Naive thymus-derived CD4-positive, alpha-beta T cell (primary cell): ENCODE measurements at regions not wholly inside any gene's neighbourhood (a gene's known extent, or its start where the extent isn't known, plus 50 kb on each side); places are given as distances from the start of the nearest gene placed in this dataset.

ENCODE experiments used
- ATAC-seq: fragments of 150-1000 bp; cut with Tn5 transposase; 2 replicates; pipeline ENCODE4 v1.10.0; 2021; ENCODE audit warnings: mild to moderate bottlenecking, moderate library complexity
- CTCF ChIA-PET: fragments of 350-600 bp; sonication (Branson Sonifier 250); formaldehyde crosslinking; loops from one replicate; lab custom pipeline; 2021; ENCODE audit warnings: antibody characterized with exemption; lab: Charles Lee
- POLR2A ChIA-PET: fragments of 350-600 bp; sonication (Branson Sonifier 250); formaldehyde crosslinking; loops from one replicate; lab custom pipeline; 2021; ENCODE audit warnings: antibody characterized with exemption, inconsistent platforms; lab: Charles Lee
- DNase-seq, 9 donors: peaks; one replicate each; pipeline versions ENCODE4 v3.0.0 to v3.0.0-alpha.2; 2020 to 2022; ENCODE audit warnings: mixed read lengths in 1 of 9
- H3K27ac ChIP-seq: one replicate; pipeline ENCODE4 v1.7.0; 2013; ENCODE audit warnings: mild to moderate bottlenecking, low read depth, low read length, moderate library complexity
- H3K27me3 ChIP-seq, 2 donors: one replicate each; pipeline ENCODE4 v1.7.0; 2013; ENCODE audit warnings: low read length in 2 of 2, mild to moderate bottlenecking in 2 of 2, moderate library complexity in 2 of 2; ENCODE audit not compliant: control insufficient read depth in 2 of 2, insufficient read depth in 2 of 2
- H3K36me3 ChIP-seq, 3 experiments: 1 replicate in 2 of 3; 2 replicates in 1 of 3; pipeline ENCODE4 v1.7.0; 2013; ENCODE audit warnings: low read length in 3 of 3, mild to moderate bottlenecking in 3 of 3, moderate library complexity in 1 of 3; ENCODE audit not compliant: insufficient read depth in 3 of 3, control insufficient read depth in 2 of 3
- H3K4me1 ChIP-seq, 2 donors: one replicate each; pipeline ENCODE4 v1.7.0; 2013; ENCODE audit warnings: low read length in 2 of 2, mild to moderate bottlenecking in 2 of 2, moderate library complexity in 1 of 2; ENCODE audit not compliant: control insufficient read depth in 2 of 2, insufficient read depth in 2 of 2
- H3K4me3 ChIP-seq: 2 replicates; pipeline ENCODE4 v1.7.0; 2013; ENCODE audit warnings: mild to moderate bottlenecking, low read length
- H3K9me3 ChIP-seq, 3 experiments: 1 replicate in 2 of 3; 2 replicates in 1 of 3; pipeline ENCODE4 v1.7.0; 2013; ENCODE audit warnings: low read length in 3 of 3; ENCODE audit not compliant: control insufficient read depth in 2 of 3
- H3K27ac Mint-ChIP-seq, 9 donors: one replicate each; pipeline ENCODE4 v1.8.0; 2020 to 2022; ENCODE audit warnings: mixed read lengths in 9 of 9, mild to moderate bottlenecking in 8 of 9, moderate library complexity in 5 of 9, inconsistent platforms in 2 of 9
- H3K27me3 Mint-ChIP-seq, 5 donors: one replicate each; pipeline ENCODE4 v1.8.0; 2021 to 2022; ENCODE audit warnings: mixed read lengths in 5 of 5, mild to moderate bottlenecking in 1 of 5
- H3K36me3 Mint-ChIP-seq, 5 donors: one replicate each; pipeline ENCODE4 v1.8.0; 2020 to 2022; ENCODE audit warnings: mixed read lengths in 5 of 5, mild to moderate bottlenecking in 3 of 5, inconsistent platforms in 1 of 5
- H3K4me1 Mint-ChIP-seq, 7 donors: one replicate each; pipeline ENCODE4 v1.8.0; 2020 to 2022; ENCODE audit warnings: mixed read lengths in 7 of 7, mild to moderate bottlenecking in 3 of 7, inconsistent platforms in 1 of 7
- H3K4me3 Mint-ChIP-seq, 10 donors: one replicate each; pipeline ENCODE4 v1.8.0; 2020 to 2022; ENCODE audit warnings: mild to moderate bottlenecking in 10 of 10, mixed read lengths in 10 of 10, moderate library complexity in 6 of 10, inconsistent platforms in 2 of 10
- H3K9me3 Mint-ChIP-seq, 11 donors: one replicate each; pipeline ENCODE4 v1.8.0; 2020 to 2022; ENCODE audit warnings: mixed read lengths in 11 of 11, mild to moderate bottlenecking in 4 of 11, inconsistent platforms in 1 of 11, moderate library complexity in 1 of 11
- intact Hi-C, 2 donors: fragments of 100-400 bp; cut with micrococcal nuclease; formaldehyde crosslinking; loops; one replicate each; pipeline ENCODE4 v1.15.1; 2023

GRCh38 chr4:67048530-67048929, 496.8 kb downstream of the CENPC start:
- no peak overlapping the region for H3K27ac Mint-ChIP-seq
- H3K27me3 Mint-ChIP-seq, result peaks cover 0 to 4% (median 0%) of the 10 kb centered on the region in 5 donors
- H3K27me3 ChIP-seq, result no peaks in the 10 kb centered on the region
- no peaks in the 10 kb centered on the region for H3K4me1 ChIP-seq
- DNase-seq (no peak), ATAC-seq (no peak)
- no peaks in the 10 kb centered on the region for H3K36me3 Mint-ChIP-seq
- no peaks in the 10 kb centered on the region for H3K36me3 ChIP-seq
- H3K9me3 ChIP-seq, result no peaks in the 10 kb centered on the region
- H3K4me3 Mint-ChIP-seq, result no peak overlapping the region
- ChIA-PET POLR2A (no interaction called here), CTCF (no interaction called here)
- H3K4me1 Mint-ChIP-seq, result no peaks in the 10 kb centered on the region
- intact Hi-C loops, result no loop called here
- no peak overlapping the region for H3K27ac ChIP-seq
- peaks cover 0 to 7% (median 0%) of the 10 kb centered on the region in 11 donors for H3K9me3 Mint-ChIP-seq
- no peak overlapping the region for H3K4me3 ChIP-seq

GRCh38 chr4:67040315-67040714, 505.0 kb downstream of the CENPC start:
- intact Hi-C loops, result no loop called here
- H3K27ac ChIP-seq, result no peak overlapping the region
- Mint-ChIP-seq H3K27me3 (no peaks in the 10 kb centered on the region), H3K4me3 (no peak overlapping the region), H3K4me1 (no peaks in the 10 kb centered on the region), H3K36me3 (no peaks in the 10 kb centered on the region), H3K27ac (no peak overlapping the region), H3K9me3 (peaks cover 0 to 15% (median 3%) of the 10 kb centered on the region in 11 donors)
- DNase-seq, result no peak
- no peak for ATAC-seq
- no peaks in the 10 kb centered on the region for H3K27me3 ChIP-seq
- POLR2A ChIA-PET, result no interaction called here
- H3K4me3 ChIP-seq, result no peak overlapping the region
- CTCF ChIA-PET, result no interaction called here
- H3K36me3 ChIP-seq, result no peaks in the 10 kb centered on the region
- H3K4me1 ChIP-seq, result no peaks in the 10 kb centered on the region
- no peaks in the 10 kb centered on the region for H3K9me3 ChIP-seq

DNA sequence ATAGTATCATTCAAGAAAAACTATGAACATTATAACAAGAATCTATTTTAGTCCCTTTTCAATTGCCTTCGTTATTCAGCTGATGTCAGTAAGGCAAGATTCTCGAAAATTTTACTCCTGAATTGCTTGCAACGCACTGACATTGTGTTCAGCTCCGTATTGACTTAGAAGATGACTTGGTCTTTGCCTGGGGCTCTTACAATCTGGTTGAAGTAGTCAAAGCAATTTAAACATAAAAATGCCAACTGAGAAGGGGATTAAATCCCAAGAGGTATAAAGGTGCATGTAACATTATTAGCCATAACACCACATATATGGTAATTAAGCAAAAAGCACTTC, 507.1 kb downstream of the CENPC start:
- H3K27me3 ChIP-seq, result no peaks in the 10 kb centered on the region
- H3K4me3 Mint-ChIP-seq, result no peak overlapping the region
- ChIA-PET POLR2A (no interaction called here), CTCF (no interaction called here)
- no peaks in the 10 kb centered on the region for H3K9me3 ChIP-seq
- H3K4me1 ChIP-seq, result no peaks in the 10 kb centered on the region
- H3K36me3 Mint-ChIP-seq, result no peaks in the 10 kb centered on the region
- no peak overlapping the region for H3K4me3 ChIP-seq
- no peak overlapping the region for H3K27ac ChIP-seq
- no peak overlapping the region for H3K27ac Mint-ChIP-seq
- no peaks in the 10 kb centered on the region for H3K27me3 Mint-ChIP-seq
- H3K36me3 ChIP-seq, result no peaks in the 10 kb centered on the region
- ATAC-seq, result no peak
- intact Hi-C loops, result no loop called here
- no peak for DNase-seq
- H3K9me3 Mint-ChIP-seq, result peaks cover 0 to 13% (median 6%) of the 10 kb centered on the region in 11 donors
- H3K4me1 Mint-ChIP-seq, result no peaks in the 10 kb centered on the region

DNA sequence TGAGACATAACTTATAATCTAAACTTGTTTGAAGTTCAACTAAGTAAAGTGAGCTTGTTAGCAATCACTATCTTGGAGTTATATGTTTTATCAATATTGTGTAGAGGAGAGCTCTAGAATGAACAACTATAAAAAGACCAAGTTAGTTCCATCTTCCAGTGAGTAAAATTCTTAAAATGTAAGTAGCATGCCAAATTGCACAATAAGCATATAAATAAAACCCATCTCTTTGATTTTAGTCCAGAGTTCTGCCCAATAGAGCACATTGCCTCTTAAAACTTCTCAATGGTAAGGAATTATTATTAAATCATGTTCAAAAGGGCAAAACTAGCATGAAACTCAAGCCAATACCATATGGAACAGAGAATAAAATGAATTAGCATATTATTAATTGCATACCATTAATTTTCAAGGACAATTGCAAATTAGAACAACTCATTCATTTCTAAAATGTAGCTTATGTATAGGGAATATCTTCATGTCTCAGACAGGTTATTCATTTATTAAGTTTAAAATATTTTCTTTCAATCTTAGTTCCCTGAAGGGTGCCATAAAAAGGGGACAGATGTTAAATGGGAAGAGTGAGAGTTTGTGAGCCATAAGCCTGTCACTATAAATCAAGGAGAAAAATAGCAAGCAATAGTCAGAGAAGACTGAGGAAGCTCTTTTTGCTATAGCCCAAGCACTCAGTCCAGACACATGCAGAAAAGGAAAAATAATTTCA, 507.6 kb downstream of the CENPC start:
- H3K36me3 ChIP-seq, result no peaks in the 10 kb centered on the region
- Mint-ChIP-seq H3K4me3 (no peak overlapping the region), H3K27ac (no peak overlapping the region), H3K9me3 (peaks cover 0 to 11% (median 6%) of the 10 kb centered on the region in 11 donors), H3K4me1 (no peaks in the 10 kb centered on the region), H3K27me3 (no peaks in the 10 kb centered on the region), H3K36me3 (no peaks in the 10 kb centered on the region)
- intact Hi-C loops, result no loop called here
- H3K4me3 ChIP-seq, result no peak overlapping the region
- H3K27ac ChIP-seq, result no peak overlapping the region
- H3K27me3 ChIP-seq, result no peaks in the 10 kb centered on the region
- no peaks in the 10 kb centered on the region for H3K9me3 ChIP-seq
- no peaks in the 10 kb centered on the region for H3K4me1 ChIP-seq
- DNase-seq (no peak), ATAC-seq (no peak)
- POLR2A ChIA-PET, result no interaction called here
- CTCF ChIA-PET, result no interaction called here

DNA sequence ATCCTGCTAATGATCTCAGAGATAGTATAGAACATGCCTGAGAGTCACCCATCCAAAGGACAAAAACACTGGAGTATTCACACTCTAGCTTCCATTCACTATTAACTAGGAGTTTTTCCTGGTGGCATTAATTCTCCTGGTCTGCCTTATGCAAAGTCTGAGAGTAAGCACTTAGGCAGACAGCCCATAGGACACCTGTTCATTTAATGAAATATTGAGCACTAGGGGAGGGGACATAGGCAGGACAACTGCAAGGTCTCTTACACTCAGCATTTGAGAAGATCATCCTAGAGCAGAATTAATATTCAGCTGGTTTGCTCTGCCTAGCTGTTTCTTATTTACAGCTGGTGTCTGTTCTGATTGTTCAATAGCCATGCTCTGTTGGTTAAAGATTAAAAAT, 508.5 kb downstream of the CENPC start:
- Mint-ChIP-seq H3K36me3 (no peaks in the 10 kb centered on the region), H3K4me3 (no peak overlapping the region), H3K9me3 (peaks cover 0 to 11% (median 6%) of the 10 kb centered on the region in 11 donors), H3K27ac (no peak overlapping the region), H3K27me3 (no peaks in the 10 kb centered on the region), H3K4me1 (no peaks in the 10 kb centered on the region)
- Histone ChIP-seq H3K36me3 (no peaks in the 10 kb centered on the region), H3K27me3 (no peaks in the 10 kb centered on the region), H3K9me3 (no peaks in the 10 kb centered on the region), H3K27ac (no peak overlapping the region), H3K4me1 (no peaks in the 10 kb centered on the region), H3K4me3 (no peak overlapping the region)
- ATAC-seq (no peak), DNase-seq (no peak)
- ChIA-PET CTCF (no interaction called here), POLR2A (no interaction called here)
- intact Hi-C loops, result no loop called here

GRCh38 chr4:67035986-67036385, 509.3 kb downstream of the CENPC start:
- ATAC-seq (no peak), DNase-seq (no peak)
- intact Hi-C loops, result no loop called here
- Mint-ChIP-seq H3K9me3 (peaks cover 0 to 12% (median 6%) of the 10 kb centered on the region in 11 donors), H3K36me3 (no peaks in the 10 kb centered on the region), H3K27ac (no peak overlapping the region), H3K4me1 (no peaks in the 10 kb centered on the region), H3K27me3 (no peaks in the 10 kb centered on the region), H3K4me3 (no peak overlapping the region)
- Histone ChIP-seq H3K4me1 (no peaks in the 10 kb centered on the region), H3K36me3 (no peaks in the 10 kb centered on the region), H3K9me3 (no peaks in the 10 kb centered on the region), H3K27me3 (no peaks in the 10 kb centered on the region), H3K4me3 (no peak overlapping the region), H3K27ac (no peak overlapping the region)
- ChIA-PET POLR2A (no interaction called here), CTCF (no interaction called here)

GRCh38 chr4:67035501-67035900, 509.8 kb downstream of the CENPC start:
- H3K9me3 Mint-ChIP-seq, result peaks cover 0 to 12% (median 6%) of the 10 kb centered on the region in 11 donors
- ChIA-PET POLR2A (no interaction called here), CTCF (no interaction called here)
- H3K27ac Mint-ChIP-seq, result no peak overlapping the region
- H3K27me3 ChIP-seq, result no peaks in the 10 kb centered on the region
- H3K27me3 Mint-ChIP-seq, result no peaks in the 10 kb centered on the region
- H3K4me1 ChIP-seq, result no peaks in the 10 kb centered on the region
- DNase-seq (no peak), ATAC-seq (no peak)
- H3K4me1 Mint-ChIP-seq, result no peaks in the 10 kb centered on the region
- H3K4me3 ChIP-seq, result no peak overlapping the region
- H3K36me3 Mint-ChIP-seq, result no peaks in the 10 kb centered on the region
- no peaks in the 10 kb centered on the region for H3K36me3 ChIP-seq
- no peak overlapping the region for H3K4me3 Mint-ChIP-seq
- intact Hi-C loops, result no loop called here
- H3K27ac ChIP-seq, result no peak overlapping the region
- H3K9me3 ChIP-seq, result no peaks in the 10 kb centered on the region
